Stimulated activated CD4-positive, alpha-beta T cell treated with anti-CD3 and anti-CD28 coated beads, Interleukin-4, amount 100 ng/mL, for 24 hours (primary cell): ENCODE measurements at regions not wholly inside any gene's neighbourhood (a gene's known extent, or its start where the extent isn't known, plus 50 kb on each side); places are given as distances from the start of the nearest gene placed in this dataset.

Experiments used
- DNase-seq: peaks from one replicate; pipeline ENCODE4 v3.0.0-alpha.2; 2020

- no peak for DNase-seq
Observed at GRCh38 chr1:30038134-30039025, 685.0 kb downstream of the MATN1 start.

DNA sequence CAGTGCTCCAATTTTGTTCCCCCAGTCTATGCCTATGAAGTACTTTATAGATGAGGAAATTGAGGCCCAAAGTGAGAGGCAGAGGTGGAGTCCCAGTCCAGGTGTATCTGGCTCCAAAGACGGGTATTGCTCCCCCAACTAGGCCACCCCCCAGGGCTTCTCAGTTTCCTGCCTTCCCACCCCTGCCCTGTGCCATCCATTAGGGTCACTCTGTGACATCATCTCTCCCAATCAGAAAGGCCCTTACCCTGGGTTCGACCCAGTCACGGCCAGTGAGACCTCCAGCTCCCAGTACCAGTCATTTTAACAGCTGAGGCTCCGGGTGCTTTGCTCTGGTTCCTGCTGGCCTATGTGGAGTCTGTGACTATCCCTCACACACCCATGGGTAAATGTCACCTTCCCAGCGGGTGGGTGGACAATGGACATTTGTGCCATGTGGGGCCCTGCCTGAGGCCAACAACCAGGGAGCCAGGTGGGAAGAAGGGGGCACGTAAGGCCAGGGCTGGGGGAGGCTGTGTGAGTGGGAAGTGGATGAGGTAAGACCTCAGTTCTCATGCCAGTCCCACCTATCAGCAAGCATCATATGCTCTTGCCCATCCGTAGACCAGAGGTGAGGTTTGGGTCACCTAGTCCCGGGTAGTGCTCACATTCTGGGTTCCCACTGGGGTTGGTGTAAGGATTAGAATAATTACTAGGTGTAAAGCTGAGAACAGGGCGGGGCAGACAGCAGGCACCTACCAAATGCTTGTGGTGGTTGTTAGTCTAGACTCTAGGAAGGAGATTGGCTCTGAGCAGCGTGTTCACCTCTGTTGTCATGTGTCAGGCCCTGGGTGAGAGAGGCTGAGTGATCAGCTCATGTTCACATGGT lies 685.9 kb downstream of the MATN1 start:
- DNase-seq: no peak

DNA sequence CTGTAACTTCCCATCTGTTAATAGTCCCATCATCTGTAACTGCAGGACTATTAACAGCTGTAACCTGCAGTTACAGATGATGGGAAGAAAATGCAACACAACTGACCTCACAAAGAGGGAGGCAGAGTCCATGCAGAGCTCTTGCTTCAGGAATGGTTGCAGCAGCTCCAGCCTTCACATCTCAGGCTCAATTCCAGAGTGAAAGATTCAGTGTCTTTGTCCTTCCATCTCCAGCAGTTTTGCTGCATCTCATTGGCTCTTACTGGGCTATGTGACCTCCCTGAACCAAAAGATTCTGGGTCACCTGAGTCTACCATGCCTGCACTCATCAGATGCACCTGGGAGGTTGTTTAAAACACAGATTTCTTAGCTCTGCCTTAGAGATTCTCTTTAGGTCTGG lies 686.7 kb downstream of the MATN1 start:
- no peak for DNase-seq

GRCh38 chr1:30036229-30036547 lies 687.2 kb downstream of the MATN1 start:
- no peak for DNase-seq

- DNase-seq: no peak
Observed at GRCh38 chr1:30035522-30036228, 687.7 kb downstream of the MATN1 start.

DNA sequence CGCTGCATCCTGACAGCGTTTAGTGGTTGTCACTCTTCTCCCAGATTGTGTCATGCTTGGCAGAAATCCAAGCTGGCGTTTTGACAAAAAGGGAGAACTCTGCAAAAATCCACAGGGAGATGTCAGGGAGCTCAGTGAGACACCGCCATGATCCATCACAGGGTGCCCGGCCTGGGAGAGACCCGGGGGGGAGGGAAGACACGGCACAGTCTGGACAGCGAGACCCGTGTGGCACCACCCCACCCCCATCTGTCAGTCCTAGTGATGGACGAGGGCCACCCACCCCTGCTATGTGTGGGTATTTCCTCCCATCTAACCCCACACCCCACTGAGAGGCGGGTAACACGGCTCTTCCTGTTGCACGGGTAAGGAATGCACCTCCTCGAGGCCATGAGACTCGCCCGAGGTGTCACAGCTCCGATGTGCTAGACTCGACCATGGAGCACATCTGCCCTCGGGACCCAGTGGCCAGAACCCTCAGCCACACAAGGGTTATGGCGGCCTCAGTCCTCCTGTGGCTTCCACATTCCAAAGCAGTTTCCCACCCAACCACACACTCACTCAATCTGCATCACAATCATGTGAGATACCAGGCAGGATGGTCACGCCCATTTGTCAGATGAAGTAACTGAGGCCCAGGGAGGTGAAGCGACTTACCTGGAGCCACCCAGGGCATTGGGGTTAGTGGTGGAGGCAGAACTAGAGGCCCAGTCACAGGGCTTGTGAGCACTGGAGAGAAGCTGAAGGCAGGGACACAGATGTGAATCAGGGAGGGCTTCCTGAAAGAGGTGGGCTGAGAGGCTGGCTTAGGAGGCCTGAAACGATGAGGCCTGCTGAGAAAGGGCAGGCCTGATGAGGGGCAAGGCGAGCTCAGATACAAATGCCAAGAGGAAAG lies 688.5 kb downstream of the MATN1 start:
- DNase-seq: no peak

DNA sequence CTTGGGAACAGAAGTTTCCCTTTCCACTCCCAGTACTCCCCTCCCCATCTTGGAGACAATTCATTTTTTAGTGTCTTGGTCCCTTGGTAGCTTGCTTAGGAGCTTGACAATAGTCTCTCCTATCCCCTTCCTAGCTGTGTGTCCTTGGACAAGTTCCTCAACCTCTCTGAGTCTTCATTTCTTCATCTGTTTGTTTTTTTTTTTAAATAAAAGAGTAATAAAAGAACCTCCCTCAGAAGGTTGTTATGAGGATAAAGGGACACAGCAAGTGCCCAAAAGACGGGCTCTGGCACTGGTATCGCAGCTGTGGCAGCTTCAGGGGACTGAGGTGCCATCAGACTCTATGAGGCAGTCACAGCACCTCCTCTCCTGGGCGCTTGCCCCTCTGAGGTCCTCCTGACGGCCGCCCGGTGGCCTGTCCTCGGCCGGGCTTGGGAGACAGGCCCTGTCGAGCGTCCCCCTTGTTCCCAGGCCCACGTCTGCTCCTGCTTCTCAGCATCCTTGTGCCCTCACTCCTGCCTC lies 689.2 kb downstream of the MATN1 start:
- DNase-seq: no peak

GRCh38 chr1:30033256-30034104 lies 689.9 kb downstream of the MATN1 start:
- peak; percentile 2 for DNase-seq

DNA sequence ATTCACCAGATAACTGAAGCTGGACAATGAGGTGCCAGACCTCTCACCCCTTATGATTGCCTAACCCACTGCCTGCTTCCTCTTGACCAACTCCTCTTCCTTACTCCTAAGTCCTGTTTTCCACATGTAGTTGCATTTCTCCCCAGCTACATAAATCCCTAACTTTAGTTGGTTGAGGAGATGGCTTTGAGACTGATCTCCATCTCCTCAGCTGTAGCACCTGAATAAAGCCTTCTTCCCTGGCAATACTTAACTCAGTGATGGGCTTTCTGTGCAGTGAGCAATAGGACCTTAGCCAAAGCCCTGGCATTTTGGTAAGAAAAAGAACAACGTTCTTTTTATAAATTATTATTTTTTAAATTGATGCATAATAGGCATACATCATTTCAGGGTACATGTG lies 691.1 kb downstream of the MATN1 start:
- DNase-seq: no peak

GRCh38 chr1:30029677-30030076 lies 693.7 kb downstream of the MATN1 start:
- no peak for DNase-seq

- no peak for DNase-seq
Observed at GRCh38 chr1:30028939-30029338, 694.4 kb downstream of the MATN1 start.

GRCh38 chr1:30028283-30028682 lies 695.1 kb downstream of the MATN1 start:
- no peak for DNase-seq

DNA sequence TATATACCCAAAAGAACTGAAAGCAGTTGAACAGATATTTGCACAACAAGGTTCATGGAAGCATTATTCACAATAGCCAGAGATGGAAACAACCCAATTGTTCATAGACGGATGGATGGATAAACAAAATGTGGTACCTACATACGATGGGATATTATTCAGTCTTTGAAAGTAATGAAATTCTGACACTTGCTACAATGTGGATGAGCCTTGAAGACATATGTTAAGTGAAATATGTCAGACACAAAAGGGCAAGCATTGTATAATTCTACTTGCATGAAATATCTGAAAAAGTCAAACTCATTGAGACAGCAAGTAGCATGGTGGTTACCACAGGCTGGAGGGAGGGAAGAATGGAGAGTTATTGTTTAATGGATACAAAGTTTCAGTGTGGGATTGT lies 696.1 kb downstream of the MATN1 start:
- DNase-seq: no peak

DNA sequence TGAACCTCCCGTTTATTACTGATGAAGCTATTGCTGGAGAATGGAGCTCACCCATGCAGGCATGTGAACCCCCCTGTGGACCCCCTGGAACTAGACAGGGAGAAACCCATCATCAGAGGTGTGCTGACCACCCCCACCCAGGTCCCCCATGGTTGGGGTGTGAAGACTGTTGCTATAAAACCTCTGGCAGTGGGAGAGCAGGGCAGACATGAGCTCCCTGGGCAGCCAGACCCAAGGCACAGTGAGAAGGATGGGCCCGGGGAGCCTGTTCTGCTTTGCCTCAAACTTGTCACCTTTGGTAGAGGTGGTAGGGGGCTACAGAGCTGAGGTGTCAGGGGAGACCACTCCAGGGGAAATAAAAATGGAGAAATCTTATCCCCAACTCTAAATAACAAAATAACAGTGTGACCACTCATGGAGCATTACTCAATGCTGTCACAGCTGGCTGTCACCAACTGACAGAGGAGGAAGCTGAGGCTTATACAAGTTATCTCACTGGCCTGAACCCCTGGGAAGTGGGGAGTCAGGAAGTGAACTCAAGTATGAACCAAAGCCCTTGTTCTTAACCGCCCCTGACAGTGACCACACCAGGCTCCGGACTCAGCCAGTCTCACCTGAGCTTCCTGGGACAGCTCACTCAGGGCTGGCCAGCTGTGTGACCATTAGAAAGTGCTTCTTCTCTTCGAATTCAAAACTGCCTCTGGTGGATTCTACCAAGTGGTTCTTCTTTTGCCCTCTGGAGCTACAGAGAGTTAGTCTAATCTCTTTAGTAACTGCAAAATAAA lies 698.8 kb downstream of the MATN1 start:
- DNase-seq: no peak

GRCh38 chr1:30023339-30024022 lies 699.9 kb downstream of the MATN1 start:
- no peak for DNase-seq

DNA sequence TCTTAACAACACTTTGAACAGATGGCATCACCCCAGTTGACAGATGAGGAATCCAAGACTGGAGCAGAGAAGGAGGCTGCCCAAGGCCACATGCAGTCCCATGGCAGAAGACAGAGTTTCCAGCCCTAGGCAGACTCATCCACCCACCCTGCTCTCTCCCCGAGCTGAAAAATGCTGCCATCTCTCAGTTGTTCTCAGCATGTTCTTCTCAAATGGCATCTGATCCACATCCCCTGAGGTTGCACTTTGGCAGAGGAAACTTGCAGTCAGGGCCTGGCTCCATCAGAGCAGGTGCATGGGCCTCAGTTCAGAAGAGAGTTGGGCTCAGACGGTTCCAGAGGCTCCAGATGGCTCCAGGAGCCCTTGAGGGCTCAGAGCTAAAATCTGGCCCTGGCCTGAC lies 709.4 kb downstream of the MATN1 start:
- no peak for DNase-seq

DNA sequence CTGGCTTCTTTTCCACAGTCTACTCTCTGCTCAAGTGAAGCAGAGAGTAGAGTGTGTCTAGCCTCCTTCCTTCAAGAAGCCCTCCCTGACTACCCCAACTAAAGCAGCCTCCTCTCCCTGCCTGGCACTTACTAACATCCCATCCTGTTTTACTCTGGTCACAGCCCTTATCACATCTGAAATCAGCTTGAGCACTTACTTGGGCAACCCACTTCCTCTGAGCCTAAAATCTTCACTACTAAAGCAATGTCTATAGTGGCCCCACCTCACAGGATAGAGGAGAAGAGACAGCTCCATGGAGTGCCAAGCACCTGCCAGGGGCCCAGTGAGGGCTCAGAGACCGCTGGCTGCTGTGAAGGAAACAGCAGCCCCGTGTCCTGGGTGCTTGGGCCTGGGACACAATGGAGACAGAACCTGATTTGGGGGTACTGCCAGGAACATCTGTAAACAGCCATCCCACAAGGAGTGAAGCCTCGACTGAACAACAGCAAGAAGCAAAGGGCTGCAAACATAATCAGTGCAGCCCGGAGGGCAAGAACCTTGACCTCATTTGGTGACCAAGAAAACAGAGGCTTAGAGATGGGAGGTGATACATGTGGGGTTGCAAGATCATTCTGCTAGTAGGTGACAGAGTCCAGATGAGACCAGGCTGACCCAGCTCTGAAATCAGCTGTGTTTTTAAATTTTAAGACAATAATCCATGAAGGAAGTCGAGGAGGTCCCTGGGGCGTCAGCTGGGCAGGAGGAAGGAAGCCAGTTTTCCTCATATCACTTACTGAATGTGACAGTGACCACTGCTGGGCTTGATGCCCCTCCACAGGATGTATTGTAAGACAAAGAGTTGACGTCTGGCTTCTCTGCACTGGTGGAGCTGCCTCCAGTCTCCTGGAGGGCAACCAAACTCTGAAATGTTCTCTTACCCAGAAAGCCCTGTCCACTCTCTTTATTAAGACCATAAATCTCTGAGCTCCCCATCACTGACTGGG lies 710.6 kb downstream of the MATN1 start:
- no peak for DNase-seq

- DNase-seq: no peak
Observed at GRCh38 chr1:30011970-30012369, 711.4 kb downstream of the MATN1 start.
